NCI-H82 treated with DMSO at 0.1 percent for 48 hours (cell line): ENCODE measurements at regions not wholly inside any gene's neighbourhood (a gene's known extent, or its start where the extent isn't known, plus 50 kb on each side); places are given as distances from the start of the nearest gene placed in this dataset.
"Not testable (repeated sequence)": the region's sequence is repeated elsewhere in the genome, so short reads cannot be mapped to it uniquely, and the experiment has no call there.

Experiments used
- DNase-seq: peaks from one replicate; lab custom pipeline; 2025; ENCODE audit not compliant: unreplicated experiment; lab: John Stamatoyannopoulos, UW

- DNase-seq: no peak
Measured at GRCh38 chr6:155646443-155646842, 190.8 kb upstream of the NOX3 start.

- DNase-seq: no peak
Measured at GRCh38 chr6:155645325-155645724, 189.7 kb upstream of the NOX3 start.

- no peak for DNase-seq
Measured at GRCh38 chr6:155641603-155642002, 186.0 kb upstream of the NOX3 start.

GRCh38 chr6:155638200-155638599 lies 182.6 kb upstream of the NOX3 start:
- DNase-seq: no peak

GRCh38 chr6:155635416-155635815 lies 179.8 kb upstream of the NOX3 start:
- DNase-seq: no peak

GRCh38 chr6:155630085-155630484 lies 174.4 kb upstream of the NOX3 start:
- DNase-seq: no peak

- no peak for DNase-seq
Measured at GRCh38 chr6:155629652-155630051, 174.0 kb upstream of the NOX3 start.

- no peak for DNase-seq
Measured at GRCh38 chr6:155628306-155628705, 172.7 kb upstream of the NOX3 start.

GRCh38 chr6:155627722-155628212 lies 172.1 kb upstream of the NOX3 start:
- not testable (repeated sequence) for DNase-seq

- no peak for DNase-seq
Measured at GRCh38 chr6:155623450-155624178, 168.0 kb upstream of the NOX3 start.

- no peak for DNase-seq
Measured at GRCh38 chr6:155614606-155615005, 159.0 kb upstream of the NOX3 start.

GRCh38 chr6:155611742-155612141 lies 156.1 kb upstream of the NOX3 start:
- DNase-seq: no peak

- DNase-seq: no peak
Measured at GRCh38 chr6:155604991-155605390, 149.4 kb upstream of the NOX3 start.

GRCh38 chr6:155599561-155599960 lies 143.9 kb upstream of the NOX3 start:
- no peak for DNase-seq

GRCh38 chr6:155599160-155599559 lies 143.5 kb upstream of the NOX3 start:
- no peak for DNase-seq

GRCh38 chr6:155595284-155595683 lies 139.6 kb upstream of the NOX3 start:
- no peak for DNase-seq

- no peak for DNase-seq
Measured at GRCh38 chr6:155591741-155592140, 136.1 kb upstream of the NOX3 start.

GRCh38 chr6:155589190-155589589 lies 133.6 kb upstream of the NOX3 start:
- no peak for DNase-seq

GRCh38 chr6:155587817-155588216 lies 132.2 kb upstream of the NOX3 start:
- DNase-seq: no peak

GRCh38 chr6:155586090-155586489 lies 130.5 kb upstream of the NOX3 start:
- no peak for DNase-seq

- DNase-seq: no peak
Measured at GRCh38 chr6:155584006-155584405, 128.4 kb upstream of the NOX3 start.

- DNase-seq: no peak
Measured at GRCh38 chr6:155582016-155582991, 126.7 kb upstream of the NOX3 start.
